WTC11 (cell line): ENCODE measurements at regions not wholly inside any gene's neighbourhood (a gene's known extent, or its start where the extent isn't known, plus 50 kb on each side); places are given as distances from the start of the nearest gene placed in this dataset.

ENCODE experiments used
- ATAC-seq: fragments of 200-7000 bp; cut with Tn5 transposase; 2 replicates; pipeline ENCODE4 v1.10.0; 2021; ENCODE audit warnings: mild to moderate bottlenecking, moderate library complexity
- CTCF ChIA-PET: fragments of 300-600 bp; sonication (Branson Sonifier 250); formaldehyde crosslinking; loops from one replicate; lab custom pipeline; 2021; ENCODE audit warnings: antibody characterized with exemption; lab: Charles Lee
- POLR2A ChIA-PET: fragments of 350-600 bp; sonication (Branson Sonifier 250); formaldehyde crosslinking; loops from one replicate; lab custom pipeline; 2021; ENCODE audit warnings: antibody characterized with exemption; lab: Charles Lee
- DNase-seq: peaks from one replicate; pipeline ENCODE4 v3.0.0; 2021; ENCODE audit warnings: low spot score
- H3K27ac Mint-ChIP-seq: 2 replicates; pipeline ENCODE4 v1.8.0; 2021; ENCODE audit warnings: mixed read lengths
- H3K27me3 Mint-ChIP-seq: 2 replicates; pipeline ENCODE4 v1.8.0; 2021; ENCODE audit warnings: low read depth, mild to moderate bottlenecking, moderate library complexity, mixed read lengths
- H3K36me3 Mint-ChIP-seq: 2 replicates; pipeline ENCODE4 v1.8.0; 2021; ENCODE audit warnings: mixed read lengths
- H3K4me1 Mint-ChIP-seq: 2 replicates; pipeline ENCODE4 v1.8.0; 2022; ENCODE audit warnings: mixed read lengths
- H3K4me3 Mint-ChIP-seq: 2 replicates; pipeline ENCODE4 v1.8.0; 2021; ENCODE audit warnings: mild to moderate bottlenecking, moderate library complexity, mixed read lengths
- H3K9me3 Mint-ChIP-seq: 2 replicates; pipeline ENCODE4 v1.8.0; 2021; ENCODE audit warnings: mixed read lengths
- ATF1 ChIP-seq: sonication (generic); formaldehyde crosslinking; IDR thresholded peaks from 2 replicates; pipeline ENCODE4 v1.8.1; 2023; ENCODE audit warnings: mild to moderate bottlenecking, moderate library complexity, missing genetic modification reagents
- CREM ChIP-seq: sonication (generic); formaldehyde crosslinking; IDR thresholded peaks from 2 replicates; pipeline ENCODE4 v1.8.1; 2022; ENCODE audit warnings: mild to moderate bottlenecking, missing genetic modification reagents, moderate library complexity
- FOXJ3 ChIP-seq: sonication (generic); formaldehyde crosslinking; IDR thresholded peaks from 2 replicates; pipeline ENCODE4 v1.9.0; 2021; ENCODE audit warnings: missing genetic modification reagents, mild to moderate bottlenecking, borderline replicate concordance
- JAZF1 ChIP-seq: fragments of 250-450 bp; sonication (Bioruptor Pico); IDR thresholded peaks from 2 replicates; pipeline ENCODE4 v1.9.0; 2021; ENCODE audit warnings: moderate library complexity, mild to moderate bottlenecking, inconsistent platforms
- NFATC4 ChIP-seq: fragments of 250-450 bp; sonication (Bioruptor Pico); IDR thresholded peaks from 2 replicates; pipeline ENCODE4 v1.9.0; 2021; ENCODE audit warnings: mild to moderate bottlenecking
- NR1H2 ChIP-seq: sonication (generic); formaldehyde crosslinking; IDR thresholded peaks from 2 replicates; pipeline ENCODE4 v1.9.0; 2021; ENCODE audit warnings: mild to moderate bottlenecking, moderate library complexity, missing genetic modification reagents
- NR2C2 ChIP-seq: sonication (generic); formaldehyde crosslinking; IDR thresholded peaks from 2 replicates; pipeline ENCODE4 v1.8.0; 2022; ENCODE audit warnings: mild to moderate bottlenecking, missing genetic modification reagents
- TEAD4 ChIP-seq: sonication (generic); formaldehyde crosslinking; IDR thresholded peaks from 2 replicates; pipeline ENCODE4 v1.8.0; 2022; ENCODE audit warnings: mild to moderate bottlenecking, missing genetic modification reagents
- ZNF263 ChIP-seq: sonication (generic); formaldehyde crosslinking; IDR thresholded peaks from 2 replicates; pipeline ENCODE4 v1.8.1; 2022; ENCODE audit warnings: low read depth, mild to moderate bottlenecking, moderate library complexity, missing genetic modification reagents
- ZNF423 ChIP-seq: fragments of 250-450 bp; sonication (Bioruptor Pico); IDR thresholded peaks from 2 replicates; pipeline ENCODE4 v2.1.2; 2022; ENCODE audit warnings: mild to moderate bottlenecking, moderate library complexity
- TF ChIP-seq, protein P1 (sequence below): sonication (generic); formaldehyde crosslinking; conservative IDR thresholded peaks from 2 replicates; pipeline ENCODE4 v1.8.1; 2023; ENCODE audit warnings: mild to moderate bottlenecking, low read depth, missing genetic modification reagents, moderate library complexity
- TF ChIP-seq, protein P2 (sequence below): sonication (generic); formaldehyde crosslinking; IDR thresholded peaks from 2 replicates; pipeline ENCODE4 v1.8.1; 2022; ENCODE audit warnings: mild to moderate bottlenecking, missing genetic modification reagents, moderate library complexity, borderline replicate concordance
- TF ChIP-seq, protein P3 (sequence below): sonication (generic); formaldehyde crosslinking; IDR thresholded peaks from 2 replicates; pipeline ENCODE4 v1.8.1; 2022; ENCODE audit warnings: mild to moderate bottlenecking, moderate library complexity, missing genetic modification reagents
- TF ChIP-seq, protein P4 (sequence below): sonication (generic); formaldehyde crosslinking; IDR thresholded peaks from 2 replicates; pipeline ENCODE4 v1.8.0; 2023; ENCODE audit warnings: missing genetic modification reagents, mild to moderate bottlenecking, borderline replicate concordance
- TF ChIP-seq, protein P5 (sequence below): sonication (generic); formaldehyde crosslinking; IDR thresholded peaks from 2 replicates; pipeline ENCODE4 v1.8.0; 2022; ENCODE audit warnings: mild to moderate bottlenecking, missing genetic modification reagents
- TF ChIP-seq, protein P6 (sequence below): sonication (generic); formaldehyde crosslinking; IDR thresholded peaks from 2 replicates; pipeline ENCODE4 v1.8.1; 2023; ENCODE audit warnings: mild to moderate bottlenecking, missing genetic modification reagents, moderate library complexity

DNA sequence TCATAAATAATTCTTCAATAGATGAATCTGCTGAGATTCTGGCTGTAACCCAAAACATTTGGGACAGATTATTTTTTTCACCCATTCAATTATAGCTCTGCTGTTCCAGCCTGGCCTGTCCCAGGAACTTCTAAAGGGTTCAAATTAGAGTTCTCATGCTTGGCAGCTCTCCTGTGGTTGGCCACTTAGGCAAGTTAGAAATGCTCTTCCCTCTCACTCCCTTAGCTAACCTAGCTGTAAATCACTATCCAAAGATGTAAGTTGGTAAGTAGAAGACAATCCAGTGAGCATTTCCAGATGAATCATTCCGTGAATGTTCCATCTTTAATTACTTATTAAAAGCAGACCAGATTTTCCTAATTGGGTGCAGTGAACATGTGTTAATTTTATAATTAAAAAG, 760.4 kb upstream of the TBX3 start (continued):
- TF ChIP-seq, protein P1, sequence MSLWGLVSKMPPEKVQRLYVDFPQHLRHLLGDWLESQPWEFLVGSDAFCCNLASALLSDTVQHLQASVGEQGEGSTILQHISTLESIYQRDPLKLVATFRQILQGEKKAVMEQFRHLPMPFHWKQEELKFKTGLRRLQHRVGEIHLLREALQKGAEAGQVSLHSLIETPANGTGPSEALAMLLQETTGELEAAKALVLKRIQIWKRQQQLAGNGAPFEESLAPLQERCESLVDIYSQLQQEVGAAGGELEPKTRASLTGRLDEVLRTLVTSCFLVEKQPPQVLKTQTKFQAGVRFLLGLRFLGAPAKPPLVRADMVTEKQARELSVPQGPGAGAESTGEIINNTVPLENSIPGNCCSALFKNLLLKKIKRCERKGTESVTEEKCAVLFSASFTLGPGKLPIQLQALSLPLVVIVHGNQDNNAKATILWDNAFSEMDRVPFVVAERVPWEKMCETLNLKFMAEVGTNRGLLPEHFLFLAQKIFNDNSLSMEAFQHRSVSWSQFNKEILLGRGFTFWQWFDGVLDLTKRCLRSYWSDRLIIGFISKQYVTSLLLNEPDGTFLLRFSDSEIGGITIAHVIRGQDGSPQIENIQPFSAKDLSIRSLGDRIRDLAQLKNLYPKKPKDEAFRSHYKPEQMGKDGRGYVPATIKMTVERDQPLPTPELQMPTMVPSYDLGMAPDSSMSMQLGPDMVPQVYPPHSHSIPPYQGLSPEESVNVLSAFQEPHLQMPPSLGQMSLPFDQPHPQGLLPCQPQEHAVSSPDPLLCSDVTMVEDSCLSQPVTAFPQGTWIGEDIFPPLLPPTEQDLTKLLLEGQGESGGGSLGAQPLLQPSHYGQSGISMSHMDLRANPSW (CRISPR knock-in tag) = no peak
- TF ChIP-seq JAZF1 (no peak), NR1H2 (CRISPR knock-in tag) (no peak), TEAD4 (CRISPR knock-in tag) (no peak), FOXJ3 (no peak), NR2C2 (CRISPR knock-in tag) (no peak), ZNF423 (CRISPR knock-in tag) (no peak), CREM (CRISPR knock-in tag) (no peak)
- TF ChIP-seq, protein P2, sequence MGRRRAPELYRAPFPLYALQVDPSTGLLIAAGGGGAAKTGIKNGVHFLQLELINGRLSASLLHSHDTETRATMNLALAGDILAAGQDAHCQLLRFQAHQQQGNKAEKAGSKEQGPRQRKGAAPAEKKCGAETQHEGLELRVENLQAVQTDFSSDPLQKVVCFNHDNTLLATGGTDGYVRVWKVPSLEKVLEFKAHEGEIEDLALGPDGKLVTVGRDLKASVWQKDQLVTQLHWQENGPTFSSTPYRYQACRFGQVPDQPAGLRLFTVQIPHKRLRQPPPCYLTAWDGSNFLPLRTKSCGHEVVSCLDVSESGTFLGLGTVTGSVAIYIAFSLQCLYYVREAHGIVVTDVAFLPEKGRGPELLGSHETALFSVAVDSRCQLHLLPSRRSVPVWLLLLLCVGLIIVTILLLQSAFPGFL (CRISPR knock-in tag) = no peak
- TF ChIP-seq, protein P3, sequence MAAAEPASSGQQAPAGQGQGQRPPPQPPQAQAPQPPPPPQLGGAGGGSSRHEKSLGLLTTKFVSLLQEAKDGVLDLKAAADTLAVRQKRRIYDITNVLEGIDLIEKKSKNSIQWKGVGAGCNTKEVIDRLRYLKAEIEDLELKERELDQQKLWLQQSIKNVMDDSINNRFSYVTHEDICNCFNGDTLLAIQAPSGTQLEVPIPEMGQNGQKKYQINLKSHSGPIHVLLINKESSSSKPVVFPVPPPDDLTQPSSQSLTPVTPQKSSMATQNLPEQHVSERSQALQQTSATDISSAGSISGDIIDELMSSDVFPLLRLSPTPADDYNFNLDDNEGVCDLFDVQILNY (CRISPR knock-in tag) = no peak
- TF ChIP-seq, protein P4, sequence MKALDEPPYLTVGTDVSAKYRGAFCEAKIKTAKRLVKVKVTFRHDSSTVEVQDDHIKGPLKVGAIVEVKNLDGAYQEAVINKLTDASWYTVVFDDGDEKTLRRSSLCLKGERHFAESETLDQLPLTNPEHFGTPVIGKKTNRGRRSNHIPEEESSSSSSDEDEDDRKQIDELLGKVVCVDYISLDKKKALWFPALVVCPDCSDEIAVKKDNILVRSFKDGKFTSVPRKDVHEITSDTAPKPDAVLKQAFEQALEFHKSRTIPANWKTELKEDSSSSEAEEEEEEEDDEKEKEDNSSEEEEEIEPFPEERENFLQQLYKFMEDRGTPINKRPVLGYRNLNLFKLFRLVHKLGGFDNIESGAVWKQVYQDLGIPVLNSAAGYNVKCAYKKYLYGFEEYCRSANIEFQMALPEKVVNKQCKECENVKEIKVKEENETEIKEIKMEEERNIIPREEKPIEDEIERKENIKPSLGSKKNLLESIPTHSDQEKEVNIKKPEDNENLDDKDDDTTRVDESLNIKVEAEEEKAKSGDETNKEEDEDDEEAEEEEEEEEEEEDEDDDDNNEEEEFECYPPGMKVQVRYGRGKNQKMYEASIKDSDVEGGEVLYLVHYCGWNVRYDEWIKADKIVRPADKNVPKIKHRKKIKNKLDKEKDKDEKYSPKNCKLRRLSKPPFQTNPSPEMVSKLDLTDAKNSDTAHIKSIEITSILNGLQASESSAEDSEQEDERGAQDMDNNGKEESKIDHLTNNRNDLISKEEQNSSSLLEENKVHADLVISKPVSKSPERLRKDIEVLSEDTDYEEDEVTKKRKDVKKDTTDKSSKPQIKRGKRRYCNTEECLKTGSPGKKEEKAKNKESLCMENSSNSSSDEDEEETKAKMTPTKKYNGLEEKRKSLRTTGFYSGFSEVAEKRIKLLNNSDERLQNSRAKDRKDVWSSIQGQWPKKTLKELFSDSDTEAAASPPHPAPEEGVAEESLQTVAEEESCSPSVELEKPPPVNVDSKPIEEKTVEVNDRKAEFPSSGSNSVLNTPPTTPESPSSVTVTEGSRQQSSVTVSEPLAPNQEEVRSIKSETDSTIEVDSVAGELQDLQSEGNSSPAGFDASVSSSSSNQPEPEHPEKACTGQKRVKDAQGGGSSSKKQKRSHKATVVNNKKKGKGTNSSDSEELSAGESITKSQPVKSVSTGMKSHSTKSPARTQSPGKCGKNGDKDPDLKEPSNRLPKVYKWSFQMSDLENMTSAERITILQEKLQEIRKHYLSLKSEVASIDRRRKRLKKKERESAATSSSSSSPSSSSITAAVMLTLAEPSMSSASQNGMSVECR = no peak
- TF ChIP-seq, protein P5, sequence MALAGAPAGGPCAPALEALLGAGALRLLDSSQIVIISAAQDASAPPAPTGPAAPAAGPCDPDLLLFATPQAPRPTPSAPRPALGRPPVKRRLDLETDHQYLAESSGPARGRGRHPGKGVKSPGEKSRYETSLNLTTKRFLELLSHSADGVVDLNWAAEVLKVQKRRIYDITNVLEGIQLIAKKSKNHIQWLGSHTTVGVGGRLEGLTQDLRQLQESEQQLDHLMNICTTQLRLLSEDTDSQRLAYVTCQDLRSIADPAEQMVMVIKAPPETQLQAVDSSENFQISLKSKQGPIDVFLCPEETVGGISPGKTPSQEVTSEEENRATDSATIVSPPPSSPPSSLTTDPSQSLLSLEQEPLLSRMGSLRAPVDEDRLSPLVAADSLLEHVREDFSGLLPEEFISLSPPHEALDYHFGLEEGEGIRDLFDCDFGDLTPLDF = no peak

DNA sequence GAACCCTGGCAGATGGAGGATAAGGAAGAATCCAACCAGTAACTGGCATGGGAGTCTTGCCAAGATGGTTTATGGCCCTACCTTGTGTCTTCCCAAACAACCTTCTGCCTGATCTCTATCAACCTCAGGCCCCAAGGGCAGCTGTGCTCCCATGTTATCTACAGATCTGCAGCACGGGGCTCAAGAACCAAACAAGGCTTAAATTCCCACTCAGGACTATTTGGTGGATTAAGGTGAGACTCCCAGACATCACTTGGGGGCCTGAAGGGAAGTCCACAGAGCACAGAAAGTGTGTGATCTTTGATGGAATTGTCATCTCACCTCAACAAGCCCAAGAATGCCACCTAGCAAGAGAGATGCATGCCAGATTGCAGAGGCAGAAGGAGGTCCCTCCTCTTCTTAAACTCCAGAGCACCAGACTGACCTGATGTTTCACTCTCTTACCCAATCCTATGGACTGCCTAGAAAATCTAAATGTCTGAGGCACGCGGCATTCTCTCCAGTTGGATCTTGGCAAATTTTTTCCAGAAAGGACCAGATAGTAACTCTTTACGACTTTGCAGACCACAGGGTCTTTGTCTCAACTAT, 759.5 kb upstream of the TBX3 start:
- H3K27ac Mint-ChIP-seq = no peak overlapping the region
- no peaks in the 10 kb centered on the region; the same call in 1 of the 2 replicates for H3K27me3 Mint-ChIP-seq
- no peaks in the 10 kb centered on the region for H3K9me3 Mint-ChIP-seq
- no peak overlapping the region for H3K4me3 Mint-ChIP-seq
- ChIA-PET CTCF (interaction anchor here (2.0 kb wide), 1 partner anchor 13 kb away, joined by 5 read pairs; no protein-coding TSS in a partner anchor), POLR2A (no interaction called here)
- ATAC-seq (no peak), DNase-seq (no peak)
- no peaks in the 10 kb centered on the region for H3K36me3 Mint-ChIP-seq
- no peak for TF ChIP-seq ZNF263 (CRISPR knock-in tag)
- TF ChIP-seq ATF1 = no peak
- TF ChIP-seq, protein P6, sequence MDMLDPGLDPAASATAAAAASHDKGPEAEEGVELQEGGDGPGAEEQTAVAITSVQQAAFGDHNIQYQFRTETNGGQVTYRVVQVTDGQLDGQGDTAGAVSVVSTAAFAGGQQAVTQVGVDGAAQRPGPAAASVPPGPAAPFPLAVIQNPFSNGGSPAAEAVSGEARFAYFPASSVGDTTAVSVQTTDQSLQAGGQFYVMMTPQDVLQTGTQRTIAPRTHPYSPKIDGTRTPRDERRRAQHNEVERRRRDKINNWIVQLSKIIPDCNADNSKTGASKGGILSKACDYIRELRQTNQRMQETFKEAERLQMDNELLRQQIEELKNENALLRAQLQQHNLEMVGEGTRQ = no peak
- TF ChIP-seq NFATC4 (CRISPR knock-in tag) = no peak
- H3K4me1 Mint-ChIP-seq = no peaks in the 10 kb centered on the region; the same call in 1 of the 2 replicates
